ENCODE measurements at regions not wholly inside any gene's neighbourhood (a gene's known extent, or its start where the extent isn't known, plus 50 kb on each side); places are given as distances from the start of the nearest gene placed in this dataset.

- DNase-seq (ENCODE audit: low read depth, low spot score): no peak
Observed at GRCh38 chr16:86317813-86318650, 192.3 kb upstream of the FOXF1 start.

DNA sequence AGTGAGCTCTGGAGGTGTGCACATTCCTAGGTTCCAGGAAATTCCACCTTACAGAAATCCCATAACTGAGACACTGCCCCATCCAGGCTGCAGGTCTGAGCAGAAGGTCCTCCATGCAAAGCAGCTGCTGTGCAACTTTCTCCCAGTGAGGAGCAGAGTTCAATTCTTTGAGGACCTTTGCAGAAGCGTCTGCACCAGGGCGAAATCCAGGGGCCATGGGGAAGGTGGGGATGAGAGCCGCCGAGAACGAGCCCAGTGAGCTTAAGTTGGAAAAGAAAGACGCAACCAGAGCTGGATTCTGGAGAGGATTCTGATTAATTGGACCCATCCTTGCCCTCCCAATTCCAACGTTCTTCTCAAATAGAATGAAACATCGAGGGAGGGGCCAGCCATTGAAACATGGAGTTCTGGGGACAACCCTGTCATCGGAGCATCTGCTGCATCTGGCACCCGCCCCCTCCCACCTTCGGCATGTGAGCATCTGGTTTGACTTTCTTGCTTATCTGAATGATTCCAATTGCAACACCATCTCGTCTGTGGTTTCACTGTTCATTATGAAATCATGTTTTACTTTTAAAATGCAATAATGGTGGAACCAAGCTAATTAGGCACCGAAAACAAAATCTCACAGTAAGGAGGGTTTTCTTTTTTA is 190.6 kb upstream of the FOXF1 start:
- DNase-seq (ENCODE audit: low read depth, low spot score): no peak

DNA sequence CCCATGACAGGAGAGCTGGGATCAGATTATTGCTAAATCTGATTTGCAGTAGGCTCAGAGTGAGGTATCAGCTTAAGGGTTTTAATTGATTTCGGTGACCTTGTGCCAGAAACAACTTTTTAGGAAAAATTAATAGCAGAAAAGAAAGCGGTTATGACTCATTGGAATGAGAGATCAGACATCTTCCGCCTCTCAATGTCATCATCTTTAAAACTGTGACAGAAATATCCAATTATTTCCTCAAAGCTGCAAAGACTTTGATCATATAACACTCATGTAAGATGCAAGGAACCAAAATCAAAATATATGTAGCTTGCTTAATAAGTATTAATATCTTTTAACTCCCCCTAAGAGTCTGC is 190.1 kb upstream of the FOXF1 start:
- DNase-seq (ENCODE audit: low read depth, low spot score): no peak

DNA sequence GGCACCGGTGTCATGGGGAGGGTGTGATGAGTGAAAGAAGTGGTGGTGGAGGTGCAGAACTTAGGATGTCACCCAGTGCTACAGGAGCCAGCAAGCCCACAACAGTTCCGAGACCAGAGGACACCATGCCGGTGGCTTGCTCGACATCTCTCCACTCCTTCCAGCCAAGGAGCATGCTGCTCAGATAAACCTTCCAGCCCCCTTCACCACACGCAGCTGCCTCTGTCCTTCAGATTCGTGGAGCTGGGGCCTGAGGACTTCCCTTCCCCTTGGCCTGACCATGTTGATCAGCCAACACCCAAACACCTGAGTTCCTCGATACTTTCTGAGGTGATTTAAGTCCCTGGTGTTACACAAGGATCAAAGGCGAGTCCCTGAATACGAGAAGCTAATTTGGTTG is 188.8 kb upstream of the FOXF1 start:
- DNase-seq (ENCODE audit: low read depth, low spot score): no peak

DNA sequence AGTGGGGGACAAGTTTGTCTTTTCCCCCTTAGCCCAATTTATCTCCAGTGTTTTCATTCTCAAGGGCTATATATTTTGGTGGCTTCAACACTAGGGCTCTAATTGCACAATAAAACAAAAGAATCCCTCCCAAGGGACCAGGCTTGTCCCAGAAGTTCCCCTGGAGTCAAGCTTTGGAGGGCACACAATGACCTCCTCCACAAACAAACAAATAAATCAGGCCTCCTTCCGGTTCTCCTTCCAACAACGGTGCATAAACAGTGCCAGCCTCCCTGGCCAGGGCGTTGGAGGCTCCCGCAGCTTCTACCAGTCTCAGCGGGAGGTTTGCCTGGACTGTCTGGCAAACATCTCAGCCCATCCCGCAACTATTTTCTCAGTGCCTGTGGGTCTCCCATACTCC is 188.0 kb upstream of the FOXF1 start:
- no peak for DNase-seq (ENCODE audit: low read depth, low spot score)

DNA sequence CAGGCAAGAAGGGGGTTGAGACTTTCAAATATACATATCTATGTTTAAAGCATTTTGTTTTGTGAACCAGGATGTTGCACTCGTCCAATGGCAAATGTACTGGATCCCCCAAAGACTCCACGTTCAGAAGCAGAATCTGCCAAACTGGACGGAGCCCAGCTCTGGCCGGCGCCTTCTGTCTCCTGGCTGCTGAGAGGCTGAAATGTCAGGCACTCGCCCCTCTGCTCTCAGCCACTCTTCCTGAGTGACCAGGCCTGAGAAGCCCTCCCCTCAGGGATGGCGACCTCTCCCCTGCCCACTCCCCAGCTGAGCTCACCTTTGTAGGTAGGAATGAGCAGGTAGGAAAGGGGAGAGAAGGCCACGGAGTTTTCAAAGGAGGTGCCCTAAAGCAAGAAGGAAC is 187.5 kb upstream of the FOXF1 start:
- DNase-seq (ENCODE audit: low read depth, low spot score): no peak

DNA sequence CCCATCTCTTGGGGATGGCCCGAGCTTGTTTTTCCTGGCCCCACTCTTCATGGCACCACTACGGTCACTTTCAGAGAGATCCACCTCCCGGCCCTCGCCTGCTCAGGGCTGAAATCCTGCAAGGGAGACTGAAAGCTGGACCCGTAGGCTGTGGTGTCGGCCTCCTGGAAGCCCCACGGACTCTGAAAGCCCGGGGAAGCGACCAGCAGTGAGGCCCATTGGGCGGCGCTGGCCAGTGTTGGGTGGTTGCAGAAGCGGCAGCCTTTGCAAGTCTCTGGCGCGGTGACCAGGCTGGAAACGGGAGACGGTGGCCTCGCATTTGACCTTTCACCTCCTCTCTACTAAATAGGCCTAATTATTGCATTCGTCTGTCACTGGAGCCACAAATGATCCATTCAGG is 186.0 kb upstream of the FOXF1 start:
- DNase-seq (ENCODE audit: low read depth, low spot score): no peak

GRCh38 chr16:86325360-86325759 is 185.0 kb upstream of the FOXF1 start:
- no peak for DNase-seq (ENCODE audit: low read depth, low spot score)

- DNase-seq (ENCODE audit: low read depth, low spot score): no peak
Observed at GRCh38 chr16:86325895-86326294, 184.4 kb upstream of the FOXF1 start.

- DNase-seq (ENCODE audit: low read depth, low spot score): no peak
Observed at GRCh38 chr16:86327321-86327720, 183.0 kb upstream of the FOXF1 start.

- no peak for DNase-seq (ENCODE audit: low read depth, low spot score)
Observed at GRCh38 chr16:86330906-86331305, 179.4 kb upstream of the FOXF1 start.

GRCh38 chr16:86334079-86334635 is 176.2 kb upstream of the FOXF1 start:
- no peak for DNase-seq (ENCODE audit: low read depth, low spot score)

DNA sequence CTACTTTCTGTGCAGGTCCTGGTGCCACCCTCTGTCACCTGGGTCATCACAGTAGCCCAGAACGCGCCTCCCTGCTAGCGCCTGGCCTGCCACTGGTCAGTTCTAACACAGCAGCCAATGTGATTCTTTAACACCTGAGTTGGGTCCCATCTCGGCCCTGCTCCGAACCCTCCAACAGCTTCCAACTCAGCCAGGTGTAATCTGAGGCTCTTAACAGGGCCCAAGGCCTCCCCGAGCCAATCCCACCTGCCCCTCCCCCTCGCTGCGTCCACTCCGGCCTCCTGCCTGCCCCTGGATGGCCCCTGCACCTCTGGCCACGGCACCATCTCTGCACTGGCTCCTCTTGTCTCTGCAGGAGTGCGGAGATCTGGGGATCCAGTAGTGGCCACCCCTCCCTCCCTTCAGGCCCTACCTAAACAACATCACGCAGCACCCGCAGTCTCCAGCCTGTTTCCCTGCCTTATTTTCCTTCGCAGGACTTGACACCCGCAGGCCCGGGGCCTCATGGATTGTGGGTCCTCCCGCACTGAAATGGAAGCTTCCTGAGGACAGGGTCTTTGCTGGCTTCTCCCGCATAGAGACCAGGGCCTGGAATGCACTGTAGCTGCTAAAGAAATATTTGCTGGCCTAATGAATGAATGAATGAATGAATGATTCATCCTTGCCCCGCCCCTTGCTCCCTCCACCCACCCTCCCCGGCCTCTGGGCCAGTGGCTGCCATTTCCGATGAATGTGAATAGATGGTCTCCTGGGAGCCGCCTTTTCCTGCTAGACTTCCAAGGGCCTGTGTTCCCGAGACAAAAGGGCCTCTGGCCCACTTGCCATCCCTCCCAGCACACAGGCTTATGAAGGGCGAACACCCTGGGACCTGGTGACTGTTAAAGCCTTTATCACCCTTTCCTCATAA is 174.8 kb upstream of the FOXF1 start:
- no peak for DNase-seq (ENCODE audit: low read depth, low spot score)

DNA sequence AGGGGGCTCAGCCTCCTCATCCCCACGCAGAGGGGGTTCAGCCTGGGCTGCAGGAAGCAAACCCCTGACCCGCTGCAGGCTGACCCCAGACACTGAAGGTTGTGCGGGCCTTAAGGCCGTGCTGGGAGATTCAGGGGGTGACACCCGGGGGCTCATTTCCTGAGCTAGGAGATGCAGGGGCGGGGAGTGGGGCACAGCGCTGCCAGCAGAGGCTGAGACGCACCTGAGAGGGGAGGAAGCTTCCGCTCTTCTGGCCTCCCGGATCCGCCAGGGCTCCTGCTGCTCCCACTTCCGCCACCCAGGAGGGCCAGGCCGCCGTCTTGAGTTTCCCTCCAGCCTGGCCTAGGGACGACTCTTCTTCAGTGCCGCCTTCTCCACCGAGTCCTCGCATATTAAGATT is 173.2 kb upstream of the FOXF1 start:
- DNase-seq (ENCODE audit: low read depth, low spot score): no peak

- DNase-seq (ENCODE audit: low read depth, low spot score): no peak
Observed at GRCh38 chr16:86337581-86338402, 172.5 kb upstream of the FOXF1 start.

DNA sequence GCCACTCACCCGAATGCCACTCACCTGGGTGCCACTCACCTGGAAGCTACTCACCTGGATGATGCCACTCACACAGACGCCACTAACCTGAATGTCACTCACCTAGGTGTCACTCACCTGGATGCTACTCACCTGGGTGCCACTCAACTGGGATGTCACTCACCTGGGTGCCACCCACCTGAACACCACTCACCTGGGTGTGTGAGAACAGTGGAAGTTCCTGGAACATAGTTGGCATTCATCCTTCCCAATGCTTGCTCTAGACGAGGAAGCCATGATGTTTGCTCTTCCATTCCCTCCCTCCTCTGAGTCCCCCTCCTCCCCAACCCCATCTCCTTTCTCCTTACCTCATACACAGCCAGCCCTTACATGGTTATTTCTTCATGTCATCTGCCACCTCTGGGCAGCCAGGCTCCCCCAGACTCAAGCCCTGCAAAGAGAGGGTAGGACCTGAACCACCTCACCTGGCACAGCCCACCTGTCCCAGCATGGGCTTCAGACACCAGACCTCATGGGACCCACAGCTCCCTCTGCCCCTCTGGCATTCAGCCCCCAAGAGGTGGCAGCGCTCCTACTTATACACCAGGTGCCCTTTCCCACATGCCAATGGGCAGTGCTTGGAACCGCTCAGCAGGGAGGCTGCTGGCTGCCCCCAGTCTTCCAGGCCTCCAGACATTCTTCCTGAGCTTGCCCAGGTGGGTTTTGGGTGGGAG is 171.8 kb upstream of the FOXF1 start:
- DNase-seq (ENCODE audit: low read depth, low spot score): no peak

DNA sequence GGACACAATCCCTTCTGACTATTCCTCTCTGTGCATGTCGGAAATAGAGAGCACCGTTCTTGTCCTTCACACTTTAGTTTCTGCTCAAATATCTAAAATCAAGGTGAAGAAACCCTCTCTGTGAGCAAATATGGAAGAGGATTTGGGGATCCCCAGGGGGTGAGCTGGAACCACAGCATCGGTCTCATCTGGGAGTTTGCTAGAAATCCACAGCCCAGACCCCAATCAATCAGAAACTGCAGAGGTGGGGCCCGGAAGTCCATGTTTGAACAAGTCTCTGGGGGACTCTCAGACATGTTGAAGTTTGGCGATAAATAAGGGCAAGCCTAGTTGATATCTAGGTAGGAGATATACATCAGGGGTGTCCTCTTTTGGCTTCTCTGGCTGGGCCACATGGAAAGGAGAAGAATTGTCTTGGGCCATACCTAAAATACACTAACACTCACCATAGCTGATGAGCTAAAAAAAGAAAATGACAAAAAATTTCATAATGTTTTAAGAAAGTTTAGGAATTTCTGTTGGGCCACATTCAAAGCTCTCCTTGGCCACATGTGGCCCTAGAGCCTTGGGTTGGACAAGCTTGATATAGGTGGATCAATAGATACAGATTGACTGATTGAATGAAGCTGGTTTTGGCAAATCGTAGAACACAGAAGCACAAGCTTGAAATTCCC is 168.0 kb upstream of the FOXF1 start:
- no peak for DNase-seq (ENCODE audit: low read depth, low spot score)

DNA sequence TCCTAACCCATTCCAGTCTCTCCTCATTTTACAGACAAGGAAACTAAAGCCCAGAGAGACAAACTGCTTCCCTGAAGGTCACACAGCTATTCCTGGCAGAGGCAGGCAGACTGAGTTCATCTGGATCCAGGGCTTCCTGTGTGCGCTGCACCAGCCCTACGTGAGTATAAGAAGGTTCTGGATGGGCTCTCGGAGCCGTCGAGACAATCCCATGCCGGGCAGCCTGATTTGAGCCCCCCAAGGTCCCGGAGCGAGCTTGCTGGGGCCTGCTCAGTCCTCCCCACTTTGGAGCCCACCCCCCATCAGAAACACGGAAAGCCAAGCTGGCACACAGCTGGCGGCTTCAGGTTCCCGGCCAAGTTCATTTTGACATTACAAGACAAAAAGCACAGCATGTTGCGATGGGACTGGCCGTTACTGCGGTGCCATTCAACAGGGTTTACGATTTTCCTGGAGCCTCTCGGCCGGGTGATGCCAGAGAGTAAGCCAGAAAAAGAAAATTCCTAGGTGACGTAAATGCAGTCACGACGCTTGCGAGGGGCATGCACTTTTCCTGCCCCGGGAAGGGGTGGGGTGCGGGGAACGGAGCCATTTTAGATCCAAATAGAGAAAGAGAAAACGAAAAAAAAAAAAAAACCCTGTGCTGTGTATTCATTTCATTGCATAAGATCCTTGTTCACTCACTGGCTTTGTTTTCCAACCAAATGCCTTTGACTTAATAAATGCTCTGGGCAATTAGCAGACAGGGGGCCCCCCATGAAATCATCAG is 167.1 kb upstream of the FOXF1 start:
- DNase-seq (ENCODE audit: low read depth, low spot score): no peak
